Ovary (tissue), 3 donors: ENCODE measurements at regions not wholly inside any gene's neighbourhood (a gene's known extent, or its start where the extent isn't known, plus 50 kb on each side); places are given as distances from the start of the nearest gene placed in this dataset.

Source experiments
- CTCF ChIP-seq, 3 donors: fragments of 450-650 bp in 2 of 3; fragments of 200-600 bp in 1 of 3; IDR thresholded peaks; one replicate each; pipeline versions ENCODE4 v1.5.1 to v1.8.0; 2016 to 2022; ENCODE audit warnings: antibody characterized with exemption in 3 of 3, mild to moderate bottlenecking in 1 of 3
- POLR2A ChIP-seq: fragments of 450-650 bp; IDR thresholded peaks from one replicate; pipeline ENCODE4 v1.6.1; 2017; ENCODE audit warnings: antibody characterized with exemption, mild to moderate bottlenecking, moderate library complexity
- donor health status: DM: no; HTN: no; CAD: no.

GRCh38 chr9:89756891-89757537 is 152.2 kb downstream of the GADD45G start:
- TF ChIP-seq CTCF (IDR thresholded peaks at IDR 0.05): no peak
- no peak for TF ChIP-seq POLR2A
